HFFc6 (cell line): ENCODE measurements at regions not wholly inside any gene's neighbourhood (a gene's known extent, or its start where the extent isn't known, plus 50 kb on each side); places are given as distances from the start of the nearest gene placed in this dataset.

ENCODE experiments used
- DNase-seq: peaks from one replicate; pipeline ENCODE4 v3.0.0-alpha.2; 2018
- H3K27ac Mint-ChIP-seq: 2 replicates; pipeline ENCODE4 v1.8.0; 2020; ENCODE audit warnings: mild to moderate bottlenecking, mixed read lengths
- H3K27me3 Mint-ChIP-seq: 2 replicates; pipeline ENCODE4 v1.8.0; 2021; ENCODE audit warnings: mild to moderate bottlenecking, moderate library complexity, mixed read lengths; ENCODE audit not compliant: insufficient read depth
- H3K36me3 Mint-ChIP-seq: 2 replicates; pipeline ENCODE4 v1.8.0; 2021; ENCODE audit warnings: low read depth, mixed read lengths
- H3K4me1 Mint-ChIP-seq: 2 replicates; pipeline ENCODE4 v1.8.0; 2020; ENCODE audit warnings: low read depth, mixed read lengths
- H3K4me3 Mint-ChIP-seq: 2 replicates; pipeline ENCODE4 v1.8.0; 2020; ENCODE audit warnings: mild to moderate bottlenecking, moderate library complexity, mixed read lengths
- H3K9me3 Mint-ChIP-seq: 2 replicates; pipeline ENCODE4 v1.8.0; 2020; ENCODE audit warnings: mild to moderate bottlenecking, mixed read lengths
- CTCF ChIP-seq: fragments of 200-600 bp; sonication (generic); IDR thresholded peaks from 2 replicates; pipeline ENCODE4 v1.5.0; 2021; ENCODE audit warnings: antibody characterized with exemption, mild to moderate bottlenecking

- Mint-ChIP-seq H3K9me3 (no peaks in the 10 kb centered on the region), H3K4me1 (no peaks in the 10 kb centered on the region), H3K36me3 (no peaks in the 10 kb centered on the region), H3K4me3 (no peak overlapping the region), H3K27me3 (peaks cover 6% of the 10 kb centered on the region; the same call in 1 of the 2 replicates), H3K27ac (no peak overlapping the region)
- TF ChIP-seq CTCF: no peak
- DNase-seq: no peak
Observed at GRCh38 chr2:118477111-118477862, 370.2 kb downstream of the EN1 start.

GRCh38 chr2:118475622-118476205 lies 371.7 kb downstream of the EN1 start:
- no peak for DNase-seq
- H3K9me3 Mint-ChIP-seq: no peaks in the 10 kb centered on the region
- H3K27me3 Mint-ChIP-seq: peaks cover 6% of the 10 kb centered on the region; the same call in 1 of the 2 replicates

GRCh38 chr2:118474541-118474920 lies 372.9 kb downstream of the EN1 start:
- Mint-ChIP-seq H3K36me3 (no peaks in the 10 kb centered on the region), H3K27me3 (peaks cover 6% of the 10 kb centered on the region; the same call in 1 of the 2 replicates), H3K27ac (no peak overlapping the region), H3K4me1 (no peaks in the 10 kb centered on the region), H3K4me3 (no peak overlapping the region), H3K9me3 (no peaks in the 10 kb centered on the region)
- no peak for TF ChIP-seq CTCF
- DNase-seq: no peak

More at GRCh38 chr2:118475622-118476205, 371.7 kb downstream of the EN1 start:
- Mint-ChIP-seq H3K4me1 (no peaks in the 10 kb centered on the region), H3K36me3 (no peaks in the 10 kb centered on the region), H3K27ac (no peak overlapping the region), H3K4me3 (no peak overlapping the region)
- TF ChIP-seq CTCF: no peak

- Mint-ChIP-seq H3K4me3 (no peak overlapping the region), H3K4me1 (no peaks in the 10 kb centered on the region), H3K27ac (no peak overlapping the region), H3K36me3 (no peaks in the 10 kb centered on the region), H3K9me3 (no peaks in the 10 kb centered on the region), H3K27me3 (peaks cover 6% of the 10 kb centered on the region; the same call in 1 of the 2 replicates)
- no peak for DNase-seq
- no peak for TF ChIP-seq CTCF
Observed at GRCh38 chr2:118473846-118474540, 373.5 kb downstream of the EN1 start.

- Mint-ChIP-seq H3K27ac (no peak overlapping the region), H3K4me3 (no peak overlapping the region), H3K4me1 (no peaks in the 10 kb centered on the region), H3K9me3 (no peaks in the 10 kb centered on the region), H3K27me3 (peaks cover 6% of the 10 kb centered on the region; the same call in 1 of the 2 replicates), H3K36me3 (no peaks in the 10 kb centered on the region)
- no peak for DNase-seq
- TF ChIP-seq CTCF: no peak
Observed at GRCh38 chr2:118473241-118473640, 374.2 kb downstream of the EN1 start.
